HCT116 (cell line): ENCODE measurements at regions not wholly inside any gene's neighbourhood (a gene's known extent, or its start where the extent isn't known, plus 50 kb on each side); places are given as distances from the start of the nearest gene placed in this dataset.
A peak's percentile ranks its signal among the peaks of the same experiment; 100 is the strongest.

Source experiments
- ATAC-seq: fragments of 200-7000 bp; cut with Tn5 transposase; 2 replicates; pipeline ENCODE4 v1.9.1; 2020; ENCODE audit warnings: mild to moderate bottlenecking, moderate library complexity
- BruUV-seq: library from RNA; stranded (reverse); fragments of 400-500 nt; replicated peaks from 2 replicates; lab custom pipeline; 2021; lab: Mats Ljungman, UMichigan
- CTCF ChIA-PET: fragments of 300-600 bp; sonication (Branson Sonifier 250); formaldehyde crosslinking; loops from one replicate; lab custom pipeline; 2021; ENCODE audit warnings: antibody characterized with exemption; lab: Charles Lee
- POLR2A ChIA-PET: fragments of 300-600, 350-600 bp; sonication (Branson Sonifier 250); formaldehyde crosslinking; loops from one replicate; lab custom pipeline; 2021; ENCODE audit warnings: antibody characterized with exemption; lab: Charles Lee
- RAD21 ChIA-PET, 2 experiments: fragments of 300-600 bp; sonication (Branson Sonifier 250); formaldehyde crosslinking; loops; one replicate each; lab custom pipeline; 2023; ENCODE audit warnings: low total read pairs in 2 of 2; ENCODE audit not compliant: uncharacterized antibody in 2 of 2, unreplicated experiment in 2 of 2, low non-redundant PET in 1 of 2; lab: Charles Lee
- DNase-seq: peaks from one replicate; pipeline ENCODE4 v3.0.0-alpha.2; 2010; ENCODE audit warnings: low read depth, low spot score
- H2AFZ ChIP-seq: fragments of 200-600 bp; shearing (Covaris generic), sonication (generic); 2 replicates; pipeline ENCODE4 v1.6.1; 2017; ENCODE audit warnings: low read depth, mixed run types, mixed read lengths, antibody characterized with exemption, low read length; ENCODE audit not compliant: poor library complexity, severe bottlenecking
- H3K27ac ChIP-seq: 2 replicates; pipeline ENCODE4 v1.5.1; 2012; ENCODE audit warnings: low read depth, low read length
- H3K27me3 ChIP-seq: fragments of 200-600 bp; sonication (generic); 2 replicates; pipeline ENCODE4 v1.6.1; 2016; ENCODE audit warnings: mixed run types, low read length, mixed read lengths; ENCODE audit not compliant: insufficient read depth
- H3K36me3 ChIP-seq, 2 experiments: fragments of 200-500 bp in 1 of 2; fragments of 200-600 bp in 1 of 2; sonication (Bioruptor generic) in 1 of 2; sonication (generic) in 1 of 2; 2 replicates each; pipeline versions ENCODE4 v1.5.1 to v1.6.1; 2014 to 2016; ENCODE audit warnings: low read length in 2 of 2, inconsistent platforms in 1 of 2, mixed read lengths in 1 of 2, mixed run types in 1 of 2; ENCODE audit not compliant: insufficient read depth in 2 of 2, control insufficient read depth in 1 of 2
- H3K4me1 ChIP-seq, 2 experiments: fragments of 200-600 bp in 1 of 2; sonication (generic) in 1 of 2; 2 replicates each; pipeline versions ENCODE4 v1.5.1 to v1.6.1; 2012 to 2017; ENCODE audit warnings: low read length in 2 of 2, inconsistent platforms in 1 of 2, mild to moderate bottlenecking in 1 of 2, mixed read lengths in 1 of 2, mixed run types in 1 of 2, moderate library complexity in 1 of 2; ENCODE audit not compliant: insufficient read depth in 2 of 2, control insufficient read depth in 1 of 2
- H3K4me2 ChIP-seq: fragments of 200-600 bp; sonication (generic); 2 replicates; pipeline ENCODE4 v1.6.1; 2017; ENCODE audit warnings: mixed run types, low read length, mixed read lengths
- H3K4me3 ChIP-seq, 2 experiments: fragments of 200-600 bp in 1 of 2; sonication (generic) in 1 of 2; replicated peaks in 1 of 2; 2 replicates each; pipeline ENCODE4 v1.5.1; 2011 to 2016; ENCODE audit warnings: low read length in 2 of 2, control low read depth in 1 of 2, low read depth in 1 of 2, mild to moderate bottlenecking in 1 of 2, mixed read lengths in 1 of 2, mixed run types in 1 of 2
- H3K79me2 ChIP-seq: fragments of 200-600 bp; sonication (generic); 2 replicates; pipeline ENCODE4 v1.6.1; 2017; ENCODE audit warnings: mild to moderate bottlenecking, mixed run types, low read length, moderate library complexity, mixed read lengths; ENCODE audit not compliant: insufficient read depth
- H3K9ac ChIP-seq: fragments of 200-600 bp; sonication (generic); 2 replicates; pipeline ENCODE4 v1.6.1; 2016; ENCODE audit warnings: low read length, mixed read lengths
- H3K9me2 ChIP-seq: fragments of 200-600 bp; sonication (generic), shearing (Covaris generic); 2 replicates; pipeline ENCODE4 v1.6.1; 2017; ENCODE audit warnings: mixed run types, mild to moderate bottlenecking, moderate library complexity; ENCODE audit not compliant: insufficient read depth
- H3K9me3 ChIP-seq, 2 experiments: fragments of 200-500 bp in 1 of 2; fragments of 200-600 bp in 1 of 2; sonication (Bioruptor generic) in 1 of 2; sonication (generic) in 1 of 2; 2 replicates each; pipeline ENCODE4 v1.6.1; 2014 to 2017; ENCODE audit warnings: low read length in 2 of 2, mixed read lengths in 2 of 2, inconsistent platforms in 1 of 2, low read depth in 1 of 2, mild to moderate bottlenecking in 1 of 2, mixed run types in 1 of 2, moderate library complexity in 1 of 2; ENCODE audit not compliant: control insufficient read depth in 1 of 2, insufficient read depth in 1 of 2
- H4K20me1 ChIP-seq: fragments of 200-600 bp; sonication (generic), shearing (Covaris generic); 2 replicates; pipeline ENCODE4 v1.6.1; 2017; ENCODE audit warnings: mixed run types, mild to moderate bottlenecking, moderate library complexity; ENCODE audit not compliant: insufficient read depth
- ATF3 ChIP-seq: IDR thresholded peaks from 2 replicates; pipeline ENCODE4 v1.6.1; 2012
- CEBPB ChIP-seq: IDR thresholded peaks from 2 replicates; pipeline ENCODE4 v1.6.1; 2012; ENCODE audit warnings: low read depth
- EGR1 ChIP-seq: IDR thresholded peaks from 2 replicates; pipeline ENCODE4 v1.6.1; 2012; ENCODE audit warnings: low read depth
- ELF1 ChIP-seq: IDR thresholded peaks from 2 replicates; pipeline ENCODE4 v1.6.1; 2012; ENCODE audit warnings: low read depth, borderline replicate concordance
- EZH2 ChIP-seq: fragments of 200-600 bp; sonication (generic); IDR thresholded peaks from 2 replicates; pipeline ENCODE4 v1.6.1; 2017; ENCODE audit warnings: antibody characterized with exemption, mixed run types
- EZH2phosphoT487 ChIP-seq: fragments of 200-600 bp; IDR thresholded peaks from 2 replicates; pipeline ENCODE4 v1.6.1; 2018; ENCODE audit warnings: antibody characterized with exemption, borderline replicate concordance
- FOSL1 ChIP-seq: IDR thresholded peaks from 2 replicates; pipeline ENCODE4 v1.6.1; 2012; ENCODE audit warnings: low read depth
- JUND ChIP-seq: IDR thresholded peaks from 2 replicates; pipeline ENCODE4 v1.6.1; 2012
- MAX ChIP-seq: IDR thresholded peaks from 2 replicates; pipeline ENCODE4 v1.6.1; 2012
- POLR2AphosphoS5 ChIP-seq: IDR thresholded peaks from 2 replicates; pipeline ENCODE4 v1.6.1; 2011; ENCODE audit warnings: mild to moderate bottlenecking, low read depth, low read length, moderate library complexity
- RAD21 ChIP-seq: IDR thresholded peaks from 2 replicates; pipeline ENCODE4 v1.6.1; 2012; ENCODE audit warnings: low read depth, mild to moderate bottlenecking
- SP1 ChIP-seq: IDR thresholded peaks from 2 replicates; pipeline ENCODE4 v1.6.1; 2012; ENCODE audit warnings: low read depth
- SRF ChIP-seq: IDR thresholded peaks from 2 replicates; pipeline ENCODE4 v1.6.1; 2012; ENCODE audit warnings: low read depth
- TCF7L2 ChIP-seq: IDR thresholded peaks from 2 replicates; pipeline ENCODE4 v1.7.0; 2011; ENCODE audit warnings: borderline replicate concordance, inconsistent platforms; ENCODE audit not compliant: insufficient read depth, insufficient read length; ENCODE audit errors: extremely low read depth
- YY1 ChIP-seq: IDR thresholded peaks from 2 replicates; pipeline ENCODE4 v1.6.1; 2011; ENCODE audit warnings: low read length, low read depth, moderate library complexity, mild to moderate bottlenecking; ENCODE audit not compliant: insufficient replicate concordance; ENCODE audit errors: extremely low read depth
- ZBTB33 ChIP-seq: IDR thresholded peaks from 2 replicates; pipeline ENCODE4 v1.6.1; 2011; ENCODE audit warnings: mild to moderate bottlenecking, low read length, moderate library complexity; ENCODE audit not compliant: insufficient replicate concordance; ENCODE audit errors: extremely low read depth
- ZFX ChIP-seq: fragments of 450-650 bp; IDR thresholded peaks from 2 replicates; pipeline ENCODE4 v1.6.1; 2017
- ZNF274 ChIP-seq: fragments of 200-500 bp; sonication (Bioruptor generic); IDR thresholded peaks from 2 replicates; pipeline ENCODE4 v1.6.1; 2014; ENCODE audit warnings: mild to moderate bottlenecking, low read depth, low read length, inconsistent platforms
- intact Hi-C: fragments of 100-400 bp; cut with micrococcal nuclease; formaldehyde crosslinking; loops from 2 replicates; pipeline ENCODE4 v1.10.0; 2022

DNA sequence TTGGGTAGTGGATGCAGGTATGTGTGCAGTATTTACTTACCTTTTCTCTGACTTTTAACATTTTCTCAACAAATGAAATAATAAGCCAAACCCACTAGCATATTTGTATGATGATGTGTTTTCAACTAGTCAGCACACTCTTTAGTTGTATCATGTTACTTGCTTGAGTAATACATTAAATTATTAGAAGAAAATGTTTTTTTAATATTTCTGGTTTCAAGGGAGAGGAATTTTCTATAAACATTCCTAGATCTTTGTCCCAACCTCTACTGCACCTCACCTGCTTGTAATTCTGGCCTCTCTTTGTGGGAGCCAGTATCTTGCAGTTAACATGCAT, 161.8 kb upstream of the CBLB start:
- ATAC-seq = no peak
- DNase-seq = no peak
- Histone ChIP-seq H3K27ac (no peak overlapping the region), H3K36me3 (no peaks in the 10 kb centered on the region), H3K4me3 (no peak overlapping the region), H3K27me3 (no peaks in the 10 kb centered on the region), H3K4me2 (no peak overlapping the region), H3K9me2 (no peaks in the 10 kb centered on the region), H2AFZ (peak overlapping the region; percentile 69), H3K4me1 (peaks cover 4 to 6% of the 10 kb centered on the region in 2 experiments; a peak in 2 of 4 replicates), H3K9me3 (no peaks in the 10 kb centered on the region), H3K9ac (no peak overlapping the region), H3K79me2 (no peaks in the 10 kb centered on the region), H4K20me1 (no peaks in the 10 kb centered on the region)
- no TSS peak for BruUV-seq
- intact Hi-C loops = no loop called here
- RAD21 ChIA-PET = no interaction called here
- CTCF ChIA-PET = no interaction called here
- TF ChIP-seq CEBPB = no peak
- TF ChIP-seq ELF1 = no peak
- no peak for TF ChIP-seq ZNF274
- TF ChIP-seq EZH2phosphoT487 = no peak
- TF ChIP-seq SP1 = no peak
- no peak for TF ChIP-seq ZFX
- TF ChIP-seq JUND = no peak
- TF ChIP-seq MAX = no peak
- TF ChIP-seq EZH2 = no peak
- no peak for TF ChIP-seq ATF3
- no peak for TF ChIP-seq EGR1
- TF ChIP-seq YY1 = no peak
- no peak for TF ChIP-seq TCF7L2
- POLR2A ChIA-PET = no interaction called here

DNA sequence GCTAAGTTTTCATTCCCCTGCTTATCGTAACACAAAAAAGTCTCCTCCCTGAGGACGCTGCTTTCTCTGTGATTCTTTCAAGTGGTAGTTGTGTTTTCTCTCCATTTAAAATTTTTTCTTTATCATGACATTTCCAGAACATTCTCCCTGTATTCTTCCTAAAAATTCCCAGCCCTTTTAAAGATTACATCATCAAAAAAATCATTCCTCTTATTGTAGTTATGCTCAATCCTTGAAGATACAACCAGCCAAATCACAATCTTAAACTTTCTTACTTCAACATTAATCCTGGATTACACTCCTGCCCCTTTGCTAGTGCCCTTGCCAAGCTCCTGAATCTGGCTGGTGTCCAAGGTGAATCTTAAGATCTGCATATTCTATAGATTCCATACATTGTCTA, 163.7 kb upstream of the CBLB start:
- no peak overlapping the region for H3K27ac ChIP-seq
- TF ChIP-seq ZFX (no peak), CEBPB (no peak), EZH2phosphoT487 (no peak), FOSL1 (no peak), ZBTB33 (no peak), SRF (no peak), POLR2AphosphoS5 (no peak), TCF7L2 (no peak), RAD21 (no peak), ATF3 (no peak), SP1 (no peak), EZH2 (no peak), MAX (no peak), EGR1 (no peak)
- no peak for DNase-seq
- H3K9me3 ChIP-seq = no peaks in the 10 kb centered on the region
- no peak overlapping the region for H2AFZ ChIP-seq
- H4K20me1 ChIP-seq = no peaks in the 10 kb centered on the region
- intact Hi-C loops = no loop called here
- no peak overlapping the region for H3K4me2 ChIP-seq
- ChIA-PET CTCF (no interaction called here), RAD21 (no interaction called here), POLR2A (no interaction called here)
- no peaks in the 10 kb centered on the region for H3K79me2 ChIP-seq
- H3K4me1 ChIP-seq = no peaks in the 10 kb centered on the region
- no peaks in the 10 kb centered on the region for H3K27me3 ChIP-seq
- no peak overlapping the region for H3K4me3 ChIP-seq
- no peaks in the 10 kb centered on the region for H3K36me3 ChIP-seq
- no peak overlapping the region for H3K9ac ChIP-seq
- no peak for ATAC-seq
- no TSS peak for BruUV-seq
- H3K9me2 ChIP-seq = no peaks in the 10 kb centered on the region
